ENCODE measurements at regions not wholly inside any gene's neighbourhood (a gene's known extent, or its start where the extent isn't known, plus 50 kb on each side); places are given as distances from the start of the nearest gene placed in this dataset.

GRCh38 chr16:59878479-59878878 lies 1144.4 kb upstream of the GOT2 start:
- TF ChIP-seq CTCF (IDR thresholded peaks at IDR 0.05 in 8 of 11, conservative IDR thresholded peaks at IDR 0.05 in 3 of 11) (no peak), POLR2A (IDR thresholded peaks at IDR 0.05) (no peak)
